ENCODE measurements at regions not wholly inside any gene's neighbourhood (a gene's known extent, or its start where the extent isn't known, plus 50 kb on each side); places are given as distances from the start of the nearest gene placed in this dataset.

GRCh38 chr12:115382681-115383080 is 698.7 kb upstream of the TBX3 start:
- FAIRE-seq (no peak), DNase-seq (ENCODE audit: low read depth in 1 of 2, low spot score in 1 of 2) (no peak), ATAC-seq (no peak)
- no peak overlapping the region for H3K27ac ChIP-seq
- POLR2A ChIA-PET = no interaction called here
- H3K4me3 ChIP-seq = no peak overlapping the region
- no peak overlapping the region for H3K4me2 ChIP-seq
- TF ChIP-seq CTCF (IDR thresholded peaks at IDR 0.05) (no peak), RAD21 (conservative IDR thresholded peaks at IDR 0.05 in 1 of 2, IDR thresholded peaks at IDR 0.05 in 1 of 2) (no peak)
- peaks cover 12% of the 10 kb centered on the region for H3K4me1 ChIP-seq
- H3K9me3 ChIP-seq = no peaks in the 10 kb centered on the region
- 77% methylated on average over 5 of the region's 5 CpGs for WGBS (ENCODE audit: missing lambda C conversion rate)
- CTCF ChIA-PET = interaction anchor here (0.7 to 1.3 kb wide), 2 partner anchors 14 to 16 kb away, joined by 3 to 5 read pairs; no protein-coding TSS in a partner anchor

- no peak for FAIRE-seq
- H3K4me3 ChIP-seq = no peak overlapping the region
- H3K9me3 ChIP-seq = no peaks in the 10 kb centered on the region
- ATAC-seq = no peak
- CTCF ChIA-PET = interaction anchor here (1.3 kb wide), 1 partner anchor 1373 kb away, joined by 3 read pairs; no protein-coding TSS in a partner anchor
- H3K4me2 ChIP-seq = no peak overlapping the region
- 75% methylated on average over 9 of the region's 9 CpGs for WGBS (ENCODE audit: missing lambda C conversion rate)
- no peak for TF ChIP-seq MYC (IDR thresholded peaks at IDR 0.05; ENCODE audit: borderline replicate concordance, low read length)
- TF ChIP-seq GATA3 (IDR thresholded peaks at IDR 0.05; ENCODE audit: borderline replicate concordance) = no peak
- no peak for TF ChIP-seq HEYL (CRISPR knock-in tag; IDR thresholded peaks at IDR 0.05)
- no peak for TF ChIP-seq HES2 (IDR thresholded peaks at IDR 0.05)
- TF ChIP-seq MAX (IDR thresholded peaks at IDR 0.05) = no peak
- no peak for TF ChIP-seq RCOR1 (IDR thresholded peaks at IDR 0.05; ENCODE audit: low read depth, low read length)
- no peak for TF ChIP-seq NR3C1 (IDR thresholded peaks at IDR 0.05)
- no peak for TF ChIP-seq CEBPB (IDR thresholded peaks at IDR 0.05)
- no peak for TF ChIP-seq RNF2 (IDR thresholded peaks at IDR 0.05; ENCODE audit: borderline replicate concordance, low read depth)
- TF ChIP-seq CHD2 (IDR thresholded peaks at IDR 0.05; ENCODE audit: low read length, partially characterized antibody) = no peak
- TF ChIP-seq HDAC2 (IDR thresholded peaks at IDR 0.05) = no peak
- peaks cover 16% of the 10 kb centered on the region for H3K4me1 ChIP-seq
- H3K27ac ChIP-seq = no peak overlapping the region
- DNase-seq (ENCODE audit: low read depth in 1 of 2, low spot score in 1 of 2) = no peak
- POLR2A ChIA-PET = no interaction called here
These were observed 696.7 kb upstream of the TBX3 start for GRCh38 chr12:115380546-115381120.

GRCh38 chr12:115378291-115378690 is 694.3 kb upstream of the TBX3 start:
- Histone ChIP-seq H3K4me3 (no peak overlapping the region), H3K4me1 (peaks cover 14% of the 10 kb centered on the region), H3K4me2 (no peak overlapping the region), H3K9me3 (no peaks in the 10 kb centered on the region), H3K27ac (no peak overlapping the region)
- TF ChIP-seq JUN (IDR thresholded peaks at IDR 0.05) (no peak), HOXB5 (CRISPR knock-in tag; IDR thresholded peaks at IDR 0.05) (no peak), CHD2 (IDR thresholded peaks at IDR 0.05; ENCODE audit: low read length, partially characterized antibody) (no peak), SMC3 (IDR thresholded peaks at IDR 0.05) (no peak), FOXS1 (CRISPR knock-in tag; IDR thresholded peaks at IDR 0.05) (no peak), EP300 (IDR thresholded peaks at IDR 0.05) (no peak), POLR2AphosphoS2 (conservative IDR thresholded peaks at IDR 0.05; ENCODE audit: low read length) (no peak), SREBF2 (IDR thresholded peaks at IDR 0.05) (no peak), HOXB13 (CRISPR knock-in tag; IDR thresholded peaks at IDR 0.05; ENCODE audit: low read depth) (no peak), HOXA7 (CRISPR knock-in tag; IDR thresholded peaks at IDR 0.05) (no peak), CBX8 (IDR thresholded peaks at IDR 0.05) (no peak), KDM1A (IDR thresholded peaks at IDR 0.05; ENCODE audit: low read depth) (no peak), ZNF302 (CRISPR knock-in tag; IDR thresholded peaks at IDR 0.05) (no peak), BHLHE40 (IDR thresholded peaks at IDR 0.05; ENCODE audit: low read depth, low read length) (no peak), POLR2A (IDR thresholded peaks at IDR 0.05; ENCODE audit: low read length) (no peak)
- WGBS (ENCODE audit: missing lambda C conversion rate) = 54% methylated on average over 2 of the region's 2 CpGs
- POLR2A ChIA-PET = no interaction called here
- FAIRE-seq (no peak), ATAC-seq (no peak), DNase-seq (ENCODE audit: low read depth in 1 of 2, low spot score in 1 of 2) (no peak)
- CTCF ChIA-PET = no interaction called here

Data from A549 (cell line).